OCI-LY7 (cell line): ENCODE measurements at regions not wholly inside any gene's neighbourhood (a gene's known extent, or its start where the extent isn't known, plus 50 kb on each side); places are given as distances from the start of the nearest gene placed in this dataset.

Experiments
- BruUV-seq: library from RNA; stranded (reverse); fragments of 400-500 nt; replicated peaks from 2 replicates; lab custom pipeline; 2021; lab: Mats Ljungman, UMichigan
- CTCF ChIA-PET: fragments of 300-600 bp; sonication (Branson Sonifier 250); formaldehyde crosslinking; loops from one replicate; lab custom pipeline; 2022; ENCODE audit warnings: antibody characterized with exemption; ENCODE audit not compliant: unreplicated experiment; lab: Charles Lee
- POLR2A ChIA-PET: fragments of 300-600 bp; sonication (Branson Sonifier 250); formaldehyde crosslinking; loops from one replicate; lab custom pipeline; 2022; ENCODE audit warnings: antibody characterized with exemption; lab: Charles Lee
- DNase-seq: peaks from one replicate; pipeline ENCODE4 v3.0.0-alpha.2; 2015; ENCODE audit warnings: low spot score
- H2AFZ ChIP-seq: fragments of 200-600 bp; sonication (generic), shearing (Covaris generic); 2 replicates; pipeline ENCODE4 v1.6.1; 2014; ENCODE audit warnings: mild to moderate bottlenecking, antibody characterized with exemption, low read length, moderate library complexity
- H3K27ac ChIP-seq: fragments of 200-600 bp; sonication (generic); 2 replicates; pipeline ENCODE4 v1.5.1; 2014; ENCODE audit warnings: mixed run types, low read depth, mild to moderate bottlenecking, moderate library complexity, low read length, inconsistent platforms; ENCODE audit not compliant: poor library complexity, severe bottlenecking
- H3K36me3 ChIP-seq: fragments of 200-600 bp; sonication (generic); 2 replicates; pipeline ENCODE4 v1.6.1; 2014; ENCODE audit warnings: mild to moderate bottlenecking, antibody characterized with exemption, low read length, moderate library complexity, mixed read lengths; ENCODE audit not compliant: insufficient read depth
- H3K4me1 ChIP-seq: fragments of 200-600 bp; sonication (generic); 2 replicates; pipeline ENCODE4 v1.5.1; 2014; ENCODE audit warnings: mild to moderate bottlenecking, low read length; ENCODE audit not compliant: insufficient read depth, poor library complexity, severe bottlenecking
- H3K4me2 ChIP-seq: fragments of 200-600 bp; sonication (generic); 2 replicates; pipeline ENCODE4 v1.6.1; 2014; ENCODE audit warnings: mild to moderate bottlenecking, low read length
- H3K4me3 ChIP-seq: fragments of 200-600 bp; sonication (generic); 2 replicates; pipeline ENCODE4 v1.5.1; 2014; ENCODE audit warnings: mild to moderate bottlenecking, low read depth, low read length; ENCODE audit not compliant: poor library complexity, severe bottlenecking
- H3K79me2 ChIP-seq: fragments of 200-600 bp; sonication (generic); 2 replicates; pipeline ENCODE4 v1.6.1; 2016; ENCODE audit warnings: low read depth, mild to moderate bottlenecking, low read length, moderate library complexity, mixed read lengths; ENCODE audit not compliant: insufficient read depth
- H3K9me2 ChIP-seq: fragments of 200-600 bp; sonication (generic); 2 replicates; pipeline ENCODE4 v1.6.1; 2016; ENCODE audit warnings: mild to moderate bottlenecking, low read length, mixed read lengths; ENCODE audit not compliant: insufficient read depth
- H3K9me3 ChIP-seq: fragments of 200-600 bp; sonication (generic); 2 replicates; pipeline ENCODE4 v1.6.1; 2014; ENCODE audit warnings: mild to moderate bottlenecking, mixed run types, low read length, mixed read lengths
- H4K20me1 ChIP-seq: fragments of 200-600 bp; sonication (generic); 2 replicates; pipeline ENCODE4 v1.6.1; 2014; ENCODE audit warnings: mild to moderate bottlenecking, antibody characterized with exemption, low read length, moderate library complexity, mixed read lengths; ENCODE audit not compliant: insufficient read depth
- CTCF ChIP-seq: fragments of 200-600 bp; sonication (generic); conservative IDR thresholded peaks from 2 replicates; pipeline ENCODE4 v1.5.1; 2014; ENCODE audit warnings: mild to moderate bottlenecking, antibody characterized with exemption, low read length, moderate library complexity, mixed read lengths
- EZH2phosphoT487 ChIP-seq: fragments of 200-600 bp; sonication (generic); IDR thresholded peaks from 2 replicates; pipeline ENCODE4 v1.6.1; 2018; ENCODE audit warnings: low read depth, borderline replicate concordance, mild to moderate bottlenecking, mixed run types, antibody characterized with exemption, low read length, moderate library complexity, mixed read lengths
- intact Hi-C: fragments of 100-400 bp; cut with micrococcal nuclease; formaldehyde crosslinking; loops from one replicate; pipeline ENCODE4 v1.10.0; 2022; ENCODE audit not compliant: unreplicated experiment

GRCh38 chr5:20985754-20986153, 997.8 kb upstream of the CDH18 start:
- no peak for DNase-seq
- CTCF ChIA-PET = no interaction called here

GRCh38 chr5:20974426-20974825, 986.4 kb upstream of the CDH18 start:
- Histone ChIP-seq H3K4me3 (no peak overlapping the region), H3K9me2 (no peaks in the 10 kb centered on the region), H4K20me1 (no peaks in the 10 kb centered on the region), H3K36me3 (no peaks in the 10 kb centered on the region), H3K4me1 (no peaks in the 10 kb centered on the region), H2AFZ (no peak overlapping the region), H3K9me3 (no peaks in the 10 kb centered on the region), H3K4me2 (no peak overlapping the region), H3K79me2 (no peaks in the 10 kb centered on the region), H3K27ac (no peak overlapping the region)
- intact Hi-C loops = no loop called here
- TF ChIP-seq CTCF = no peak
- TF ChIP-seq EZH2phosphoT487 = no peak
- POLR2A ChIA-PET = no interaction called here
- DNase-seq = no peak
- BruUV-seq = no TSS peak
- CTCF ChIA-PET = no interaction called here

More at GRCh38 chr5:20985754-20986153, 997.8 kb upstream of the CDH18 start:
- no peaks in the 10 kb centered on the region for H4K20me1 ChIP-seq
- intact Hi-C loops = no loop called here
- H3K4me3 ChIP-seq = no peak overlapping the region
- TF ChIP-seq EZH2phosphoT487 (no peak), CTCF (no peak)
- H3K9me3 ChIP-seq = no peaks in the 10 kb centered on the region
- H3K9me2 ChIP-seq = no peaks in the 10 kb centered on the region
- no peaks in the 10 kb centered on the region for H3K4me1 ChIP-seq
- no TSS peak for BruUV-seq
- no peak overlapping the region for H3K27ac ChIP-seq
- H3K79me2 ChIP-seq = no peaks in the 10 kb centered on the region
- POLR2A ChIA-PET = interaction anchor here (1.5 kb wide), 1 partner anchor 28 kb away, joined by 4 read pairs; no protein-coding TSS in a partner anchor
- H3K36me3 ChIP-seq = no peaks in the 10 kb centered on the region
- H3K4me2 ChIP-seq = no peak overlapping the region
- no peak overlapping the region for H2AFZ ChIP-seq

DNA sequence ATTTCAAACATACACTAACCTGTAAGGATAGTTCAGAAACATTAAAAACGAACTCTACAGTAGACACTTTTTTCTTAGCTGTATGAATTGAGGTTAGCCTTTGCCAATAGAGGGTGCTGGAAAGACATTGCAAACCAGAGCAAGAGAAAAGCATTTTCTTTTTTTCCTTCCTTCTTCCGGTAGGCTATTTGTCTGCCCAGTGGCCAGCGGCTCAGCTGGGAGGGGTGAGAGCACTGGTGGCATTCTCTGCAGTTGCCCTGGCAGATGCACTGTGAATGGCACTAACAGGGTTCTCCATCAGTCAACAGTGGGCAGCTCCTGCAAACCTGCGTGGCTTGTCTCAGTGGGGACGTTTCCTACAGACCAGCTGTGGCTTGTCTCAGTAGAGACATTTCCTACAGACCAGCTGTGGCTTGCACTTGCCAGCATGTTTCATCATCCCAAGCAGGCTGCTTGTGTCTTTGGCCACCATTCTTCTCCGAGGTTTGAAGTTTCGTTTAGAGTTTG, 984.5 kb upstream of the CDH18 start:
- Histone ChIP-seq H3K79me2 (no peaks in the 10 kb centered on the region), H3K4me1 (no peaks in the 10 kb centered on the region), H3K27ac (no peak overlapping the region), H3K36me3 (no peaks in the 10 kb centered on the region), H3K9me2 (no peaks in the 10 kb centered on the region), H4K20me1 (no peaks in the 10 kb centered on the region), H3K9me3 (no peaks in the 10 kb centered on the region), H3K4me2 (no peak overlapping the region), H2AFZ (no peak overlapping the region), H3K4me3 (no peak overlapping the region)
- intact Hi-C loops = no loop called here
- BruUV-seq = no TSS peak
- DNase-seq = no peak
- ChIA-PET POLR2A (no interaction called here), CTCF (no interaction called here)
- TF ChIP-seq CTCF (0 out of 2 replicates have a peak, but pooled peaks have one; percentile 9), EZH2phosphoT487 (no peak)
